ENCODE measurements at regions not wholly inside any gene's neighbourhood (a gene's known extent, or its start where the extent isn't known, plus 50 kb on each side); places are given as distances from the start of the nearest gene placed in this dataset.

DNA sequence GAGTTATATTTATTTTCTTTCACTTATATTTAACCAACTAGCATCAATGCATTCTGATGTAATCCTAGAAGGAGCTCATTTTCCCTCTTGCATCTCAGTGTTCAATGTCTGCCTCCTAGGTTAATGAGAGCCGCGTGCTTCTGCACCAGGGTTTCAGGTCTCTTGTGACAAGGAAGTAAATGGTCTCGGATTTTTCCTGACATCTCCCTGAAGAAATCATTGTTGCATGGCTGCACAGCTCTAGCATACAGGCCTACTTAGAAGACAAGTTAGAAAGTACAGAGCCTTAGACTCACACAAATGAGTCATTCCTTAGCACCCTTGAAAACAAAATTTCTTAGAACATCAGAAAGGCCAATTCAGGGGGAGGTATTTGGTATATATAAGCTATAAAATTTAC, 57.2 kb upstream of the KLF12 start:
- no peak for TF ChIP-seq POLR2A (IDR thresholded peaks at IDR 0.05; ENCODE audit: low read depth, low read length)
- no peak for TF ChIP-seq POLR2AphosphoS5 (IDR thresholded peaks at IDR 0.05; ENCODE audit: low read depth, low read length)
- no peak for TF ChIP-seq TAF1 (IDR thresholded peaks at IDR 0.05; ENCODE audit: borderline replicate concordance, low read depth, low read length)

Data from GM12892 (cell line).